ENCODE measurements at regions not wholly inside any gene's neighbourhood (a gene's known extent, or its start where the extent isn't known, plus 50 kb on each side); places are given as distances from the start of the nearest gene placed in this dataset.

GRCh38 chr11:70530010-70530409 lies 131.7 kb downstream of the CTTN start:
- no peak for DNase-seq (ENCODE audit: low read depth)
- TF ChIP-seq, protein P1, sequence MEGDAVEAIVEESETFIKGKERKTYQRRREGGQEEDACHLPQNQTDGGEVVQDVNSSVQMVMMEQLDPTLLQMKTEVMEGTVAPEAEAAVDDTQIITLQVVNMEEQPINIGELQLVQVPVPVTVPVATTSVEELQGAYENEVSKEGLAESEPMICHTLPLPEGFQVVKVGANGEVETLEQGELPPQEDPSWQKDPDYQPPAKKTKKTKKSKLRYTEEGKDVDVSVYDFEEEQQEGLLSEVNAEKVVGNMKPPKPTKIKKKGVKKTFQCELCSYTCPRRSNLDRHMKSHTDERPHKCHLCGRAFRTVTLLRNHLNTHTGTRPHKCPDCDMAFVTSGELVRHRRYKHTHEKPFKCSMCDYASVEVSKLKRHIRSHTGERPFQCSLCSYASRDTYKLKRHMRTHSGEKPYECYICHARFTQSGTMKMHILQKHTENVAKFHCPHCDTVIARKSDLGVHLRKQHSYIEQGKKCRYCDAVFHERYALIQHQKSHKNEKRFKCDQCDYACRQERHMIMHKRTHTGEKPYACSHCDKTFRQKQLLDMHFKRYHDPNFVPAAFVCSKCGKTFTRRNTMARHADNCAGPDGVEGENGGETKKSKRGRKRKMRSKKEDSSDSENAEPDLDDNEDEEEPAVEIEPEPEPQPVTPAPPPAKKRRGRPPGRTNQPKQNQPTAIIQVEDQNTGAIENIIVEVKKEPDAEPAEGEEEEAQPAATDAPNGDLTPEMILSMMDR (IDR thresholded peaks at IDR 0.05; ENCODE audit: insufficient read depth, low read depth, low read length, missing control alignments), result no peak
- no peak overlapping the region for H3K4me3 ChIP-seq (ENCODE audit: low read length)

- no peak overlapping the region for H3K4me3 ChIP-seq (ENCODE audit: low read length)
- no peak for DNase-seq (ENCODE audit: low read depth)
- TF ChIP-seq, protein P1 (IDR thresholded peaks at IDR 0.05; ENCODE audit: insufficient read depth, low read depth, low read length, missing control alignments), result no peak
Observed at GRCh38 chr11:70530629-70531185, 132.4 kb downstream of the CTTN start.

GRCh38 chr11:70531281-70532065 lies 133.1 kb downstream of the CTTN start:
- TF ChIP-seq, protein P1 (IDR thresholded peaks at IDR 0.05; ENCODE audit: insufficient read depth, low read depth, low read length, missing control alignments), result no peak
- DNase-seq (ENCODE audit: low read depth), result no peak
- no peak overlapping the region for H3K4me3 ChIP-seq (ENCODE audit: low read length)

- TF ChIP-seq, protein P1 (IDR thresholded peaks at IDR 0.05; ENCODE audit: insufficient read depth, low read depth, low read length, missing control alignments), result no peak
- no peak for DNase-seq (ENCODE audit: low read depth)
- no peak overlapping the region for H3K4me3 ChIP-seq (ENCODE audit: low read length)
Observed at GRCh38 chr11:70532066-70532440, 133.7 kb downstream of the CTTN start.

- TF ChIP-seq, protein P1 (IDR thresholded peaks at IDR 0.05; ENCODE audit: insufficient read depth, low read depth, low read length, missing control alignments), result no peak
- H3K4me3 ChIP-seq (ENCODE audit: low read length), result no peak overlapping the region
- no peak for DNase-seq (ENCODE audit: low read depth)
Observed at GRCh38 chr11:70532731-70533130, 134.4 kb downstream of the CTTN start.

- TF ChIP-seq, protein P1 (IDR thresholded peaks at IDR 0.05; ENCODE audit: insufficient read depth, low read depth, low read length, missing control alignments), result no peak
- no peak overlapping the region for H3K4me3 ChIP-seq (ENCODE audit: low read length)
- no peak for DNase-seq (ENCODE audit: low read depth)
Observed at GRCh38 chr11:70535191-70535971, 137.1 kb downstream of the CTTN start.

Data from epithelial cell of esophagus (primary cell).